ENCODE measurements at regions not wholly inside any gene's neighbourhood (a gene's known extent, or its start where the extent isn't known, plus 50 kb on each side); places are given as distances from the start of the nearest gene placed in this dataset.

DNA sequence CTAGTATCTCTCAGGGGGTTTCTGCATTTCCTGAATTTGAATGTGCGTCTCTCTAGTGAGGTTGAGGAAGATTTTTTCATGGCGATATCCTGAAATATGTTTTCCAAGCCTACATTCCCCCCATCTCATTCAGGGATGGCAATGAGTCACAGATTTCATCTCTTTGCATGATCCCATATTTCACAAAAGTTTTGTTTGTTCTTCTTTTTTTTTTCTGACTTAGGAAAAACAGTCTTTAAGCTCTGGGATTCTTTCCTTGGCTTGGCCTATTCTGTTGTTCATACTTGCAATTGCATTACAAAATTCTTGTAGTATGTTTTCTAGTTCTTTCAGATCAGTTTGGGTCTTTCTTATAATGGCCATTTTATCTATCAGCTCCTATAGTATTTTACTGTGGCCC is 136.5 kb downstream of the DSEL start:
- DNase-seq: no peak

DNA sequence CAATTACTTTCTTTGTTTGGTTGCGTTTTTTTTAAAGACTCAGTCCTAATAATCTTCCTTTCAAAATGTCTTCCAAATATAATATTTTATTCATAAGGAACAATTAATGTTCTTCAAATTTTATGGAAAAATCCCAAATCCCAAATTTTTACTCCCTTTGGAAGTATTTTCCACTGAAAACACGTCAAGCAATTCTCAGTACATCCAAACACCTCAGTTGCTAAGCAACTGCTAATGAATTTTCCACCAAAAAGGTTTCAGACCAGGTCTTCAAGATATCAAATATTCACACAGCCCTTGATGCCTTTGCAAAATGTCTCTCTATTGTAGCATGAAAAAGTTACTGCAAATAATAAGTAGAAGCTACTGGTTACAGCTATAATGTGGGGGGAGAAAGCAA is 140.1 kb downstream of the DSEL start:
- DNase-seq: no peak

DNA sequence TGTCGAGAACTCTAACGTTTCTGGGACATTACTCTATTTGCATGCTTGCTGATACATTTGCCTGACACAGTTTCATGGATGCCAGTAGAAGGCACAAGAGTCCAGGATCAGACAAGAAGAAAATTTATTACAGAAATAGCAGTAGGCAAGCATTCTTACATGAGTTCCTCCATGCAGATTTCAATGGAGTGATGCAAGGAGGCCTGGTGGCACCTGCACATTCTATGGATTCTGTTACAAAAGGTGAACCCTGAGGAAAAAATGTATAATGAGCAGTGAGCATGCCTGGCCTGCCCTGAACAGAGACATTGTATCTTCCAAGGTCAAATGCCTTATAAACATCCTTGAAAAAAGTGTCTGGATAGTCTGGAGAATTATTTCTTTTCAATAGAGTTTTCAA is 142.9 kb downstream of the DSEL start:
- no peak for DNase-seq

DNA sequence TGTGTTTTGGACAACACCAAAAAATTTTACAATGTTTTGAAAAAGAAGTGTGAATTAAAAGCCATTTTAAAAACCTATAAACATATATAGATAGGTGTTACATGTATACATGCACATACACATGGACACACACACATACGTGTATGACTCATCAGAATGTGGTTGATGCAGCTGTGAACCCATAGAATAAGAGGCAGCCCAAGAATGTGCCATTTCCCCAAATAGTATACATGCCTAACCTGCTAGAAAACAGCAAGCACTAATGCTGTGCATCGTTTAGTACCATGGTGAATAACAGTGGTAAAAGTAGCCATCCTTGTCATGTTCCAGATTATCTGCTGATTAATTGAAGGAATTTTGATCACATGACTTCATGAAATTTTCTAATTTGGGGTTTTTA is 149.0 kb downstream of the DSEL start:
- no peak for DNase-seq

DNA sequence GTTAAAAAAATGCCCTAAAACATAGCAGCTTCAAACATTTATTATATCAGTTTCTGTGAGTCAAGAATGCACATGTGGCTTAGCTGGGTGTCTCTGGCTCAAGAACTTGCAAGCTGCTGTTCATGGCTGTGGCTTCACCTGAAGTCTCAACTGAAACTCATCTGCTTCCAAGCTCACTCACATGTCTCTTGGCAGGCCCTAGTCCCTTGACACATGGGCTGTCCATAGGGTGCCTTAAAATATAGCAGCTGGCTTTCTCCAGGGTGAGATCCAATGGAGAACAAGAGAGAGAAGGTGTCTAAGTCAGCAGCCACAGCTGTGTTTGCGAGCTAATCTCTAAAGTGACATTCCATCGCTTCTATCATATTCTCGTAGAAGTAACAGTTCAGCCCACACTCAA is 152.8 kb downstream of the DSEL start:
- no peak for DNase-seq

DNA sequence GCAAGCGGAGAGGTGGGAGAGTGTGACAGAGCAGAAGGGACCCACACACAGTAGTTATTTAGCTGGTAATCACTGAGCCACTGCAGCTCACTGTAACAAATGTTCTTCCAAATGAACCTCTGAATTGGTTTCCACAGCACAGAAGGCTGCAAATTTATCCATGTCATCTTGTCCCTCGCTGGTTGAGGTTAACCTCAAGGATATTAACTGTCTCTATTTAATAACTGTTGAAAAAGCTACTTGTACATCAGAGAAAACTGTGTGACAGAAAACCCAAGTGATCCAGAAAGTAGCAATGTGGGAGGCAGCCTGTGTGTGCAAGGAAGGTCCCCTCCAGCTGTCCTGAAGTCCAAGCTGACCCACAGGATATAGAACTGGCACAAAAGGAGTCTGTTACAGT is 153.6 kb downstream of the DSEL start:
- DNase-seq: no peak

DNA sequence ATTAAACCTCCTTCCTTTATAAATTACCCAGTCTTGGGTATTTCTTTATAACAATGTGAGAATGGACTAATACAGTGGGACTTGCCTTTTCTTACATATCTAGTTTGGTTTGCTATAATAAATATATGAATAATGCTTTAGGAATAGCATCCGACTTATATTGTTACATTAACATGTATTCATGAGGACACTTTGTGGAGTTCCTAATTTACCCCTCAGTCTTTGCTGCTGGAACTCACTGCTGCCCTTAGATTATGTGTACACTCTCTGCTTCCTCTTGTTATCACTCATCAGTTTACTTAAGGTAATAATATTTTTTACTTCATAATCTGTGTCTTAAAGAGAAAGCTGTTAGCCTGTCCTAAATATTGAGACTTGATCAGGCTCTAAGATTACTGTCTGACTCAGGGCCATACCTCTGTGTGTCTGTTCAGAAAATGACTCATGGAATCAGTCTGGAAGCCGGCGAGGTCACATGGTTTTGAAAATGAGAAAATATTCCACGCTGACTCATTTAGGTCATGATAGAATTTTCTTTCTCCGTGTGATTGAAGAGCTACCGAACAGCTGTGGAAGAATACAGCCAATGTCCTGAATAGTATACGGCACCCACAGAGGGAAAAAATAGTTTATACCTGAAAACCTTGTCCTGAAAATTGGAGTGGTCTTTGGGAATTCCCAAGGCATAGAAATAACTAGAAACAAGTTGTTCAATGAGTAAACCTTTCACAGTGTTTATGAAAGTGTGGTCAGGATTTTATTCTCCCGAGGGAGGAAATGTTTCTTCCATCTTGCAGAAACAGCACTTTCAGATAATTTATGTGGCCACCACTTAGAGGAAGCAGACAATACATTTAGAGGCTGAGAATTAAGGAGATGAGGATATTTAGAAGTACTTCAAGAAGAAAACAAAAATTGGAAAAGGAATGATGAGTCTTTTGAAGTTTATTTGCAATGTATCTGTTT is 156.4 kb downstream of the DSEL start:
- no peak for DNase-seq

DNA sequence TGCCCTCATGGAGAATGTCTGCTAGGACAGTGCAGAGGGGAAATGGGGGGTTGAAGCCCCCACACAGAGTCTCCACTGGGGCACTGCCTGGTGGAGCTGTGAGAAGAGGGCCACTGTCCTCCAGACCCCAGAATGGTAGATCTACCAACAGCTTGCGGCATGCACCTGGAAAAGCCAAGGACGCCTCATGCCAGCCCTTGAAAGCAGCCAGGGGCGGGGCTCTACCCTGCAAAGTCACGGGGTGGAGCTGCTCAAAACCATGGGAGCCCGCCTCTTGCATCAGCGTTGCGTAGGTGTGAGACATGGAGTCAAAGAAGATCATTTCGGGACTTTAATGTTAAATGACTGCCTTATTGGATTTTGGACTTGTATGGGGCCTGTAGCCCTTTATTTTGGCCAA is 157.6 kb downstream of the DSEL start:
- DNase-seq: no peak

DNA sequence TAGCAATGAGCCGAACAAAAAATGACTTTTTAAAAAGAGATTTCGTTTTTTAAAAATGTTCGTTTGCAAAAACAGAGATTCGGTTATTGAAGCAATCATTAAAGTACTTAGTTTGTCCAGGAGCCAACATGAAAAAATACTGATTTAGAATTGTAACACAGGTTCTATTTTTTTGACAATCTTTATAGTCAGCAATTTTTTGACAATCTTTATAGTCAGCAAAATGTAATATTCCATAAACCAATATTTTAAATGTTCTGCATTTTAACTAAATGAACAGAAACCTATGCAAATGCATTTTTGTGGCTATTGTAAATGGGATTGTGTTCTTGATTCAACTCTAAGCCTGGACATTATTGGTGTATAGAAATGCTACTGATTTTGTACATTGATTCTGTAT is 161.8 kb downstream of the DSEL start:
- no peak for DNase-seq

DNA sequence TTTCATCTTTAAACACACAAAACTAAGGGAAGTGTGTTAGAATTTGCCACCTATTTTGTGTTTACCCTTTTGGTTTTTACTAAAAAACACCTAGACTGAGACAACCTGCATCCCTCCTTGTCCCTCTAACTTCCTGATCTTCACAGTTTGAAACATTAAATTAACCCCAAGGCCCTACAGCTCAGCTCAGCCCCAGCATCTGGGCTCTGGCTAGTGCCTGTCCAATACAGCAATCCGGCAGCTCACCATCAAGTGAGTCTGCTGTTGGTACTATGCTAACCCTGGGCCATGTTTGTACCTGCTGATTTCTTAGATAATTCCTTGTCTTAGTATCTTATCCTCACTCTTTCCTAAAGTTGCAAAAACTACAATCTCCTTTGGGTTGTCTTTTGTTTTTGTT is 162.4 kb downstream of the DSEL start:
- no peak for DNase-seq

DNA sequence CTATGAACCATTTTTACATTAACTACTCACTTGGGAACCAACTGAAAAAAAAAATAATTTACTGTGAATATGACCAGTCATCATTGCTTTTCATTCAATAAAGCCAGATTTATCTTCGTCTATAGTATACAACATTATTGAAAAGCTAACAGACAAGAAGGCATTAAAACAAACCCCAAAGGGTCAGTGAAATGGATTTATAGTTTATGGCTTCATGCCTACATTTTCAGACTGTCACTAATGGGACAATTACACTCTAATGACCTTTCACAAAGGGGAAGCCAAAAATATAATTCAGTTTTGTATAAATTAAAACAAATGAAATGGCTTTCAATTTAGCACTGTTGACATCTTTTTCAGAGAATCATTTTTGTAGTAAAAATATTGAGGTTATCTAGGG is 169.1 kb downstream of the DSEL start:
- no peak for DNase-seq

DNA sequence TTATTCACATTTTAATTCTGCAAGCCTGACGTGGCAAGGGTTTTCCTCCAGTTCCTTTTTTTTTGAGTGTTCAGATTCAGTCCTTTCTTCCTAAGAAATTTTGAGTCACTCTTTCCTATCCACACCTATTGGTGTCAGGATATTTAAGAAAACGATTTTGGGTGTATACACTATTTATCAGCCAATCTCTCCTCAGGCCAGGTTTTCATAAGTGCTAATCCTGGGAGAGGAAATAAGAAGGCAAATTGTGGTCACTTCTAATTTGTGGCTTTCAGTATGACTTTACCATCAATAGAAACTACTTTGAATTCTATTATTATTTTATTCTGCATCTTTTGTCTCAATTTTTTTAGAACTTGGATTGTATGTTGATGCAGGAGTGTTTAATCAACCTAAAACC is 174.4 kb downstream of the DSEL start:
- DNase-seq: no peak

DNA sequence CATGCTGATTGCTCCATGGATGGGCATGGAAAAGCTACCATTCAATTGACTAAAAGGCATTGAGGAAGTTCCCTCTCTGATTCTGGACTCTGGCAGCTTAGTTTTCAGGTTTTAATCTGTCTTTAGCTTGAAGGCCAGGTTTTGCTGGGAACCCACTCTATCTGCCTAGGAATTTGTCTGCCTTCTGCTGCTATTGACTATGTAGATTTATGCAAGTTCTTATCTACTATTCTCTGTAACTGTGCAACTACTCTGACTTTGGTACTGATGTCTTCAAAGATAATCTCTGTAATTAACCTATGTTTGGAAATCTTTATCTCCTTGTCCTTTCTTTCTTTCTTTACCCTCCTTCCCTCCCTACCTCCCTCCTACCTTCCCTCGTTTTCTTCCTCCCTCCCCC is 178.8 kb downstream of the DSEL start:
- no peak for DNase-seq

DNA sequence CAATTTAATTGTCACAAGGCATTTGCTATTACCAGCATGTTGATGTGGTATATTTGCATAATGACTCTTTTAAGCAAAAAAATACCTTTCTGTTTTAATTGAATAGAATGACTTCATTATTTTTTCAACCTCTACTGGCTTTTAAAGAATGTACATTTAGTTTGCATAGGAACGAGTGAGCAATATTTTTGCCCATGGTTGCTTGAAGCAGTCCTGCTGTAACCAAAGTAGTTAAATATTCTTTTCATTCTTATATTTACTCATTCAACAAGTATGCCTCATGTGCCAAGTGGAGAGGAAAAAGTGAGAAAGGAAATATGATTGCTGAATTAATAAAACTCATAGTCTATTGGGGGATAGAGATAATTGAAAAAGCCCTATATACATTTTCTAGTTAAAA is 184.7 kb downstream of the DSEL start:
- DNase-seq: no peak

DNA sequence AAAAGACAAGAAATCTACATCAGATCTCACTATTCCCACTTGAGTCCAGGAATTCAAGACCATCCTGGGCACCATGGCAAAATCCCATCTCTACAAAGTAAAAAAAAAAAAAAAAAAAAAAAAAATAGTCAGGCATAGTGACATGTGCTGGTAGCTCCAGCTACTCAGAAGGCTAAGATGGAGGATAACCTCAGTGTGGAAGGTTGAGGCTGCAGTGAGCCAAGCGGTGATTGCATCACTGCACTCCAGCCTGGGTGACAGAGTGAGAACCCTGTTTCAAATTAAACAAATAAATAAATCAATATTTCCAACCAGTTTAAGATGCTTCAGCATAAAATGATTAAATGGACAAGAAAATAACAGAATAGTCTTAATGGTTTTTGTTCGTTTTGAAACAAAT is 197.4 kb downstream of the DSEL start:
- no peak for DNase-seq

DNA sequence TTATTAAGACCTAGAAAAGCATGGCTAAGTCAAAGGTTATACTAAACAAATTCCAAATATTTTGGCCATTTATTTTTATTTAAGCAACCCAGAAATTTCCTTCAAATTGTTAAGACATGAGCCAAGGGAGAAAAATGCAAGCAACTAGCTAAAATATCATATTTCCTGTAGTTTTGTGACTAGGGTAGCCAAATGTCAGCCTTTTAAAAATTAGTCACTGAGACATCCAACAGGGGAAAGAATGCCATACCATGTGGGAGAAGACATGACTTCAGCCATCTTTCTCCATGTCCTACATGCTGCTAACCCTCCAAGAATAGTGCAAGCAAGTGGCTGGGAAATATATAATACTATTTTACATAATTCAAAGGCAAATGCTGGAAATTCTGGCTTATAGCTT is 197.9 kb downstream of the DSEL start:
- no peak for DNase-seq

DNA sequence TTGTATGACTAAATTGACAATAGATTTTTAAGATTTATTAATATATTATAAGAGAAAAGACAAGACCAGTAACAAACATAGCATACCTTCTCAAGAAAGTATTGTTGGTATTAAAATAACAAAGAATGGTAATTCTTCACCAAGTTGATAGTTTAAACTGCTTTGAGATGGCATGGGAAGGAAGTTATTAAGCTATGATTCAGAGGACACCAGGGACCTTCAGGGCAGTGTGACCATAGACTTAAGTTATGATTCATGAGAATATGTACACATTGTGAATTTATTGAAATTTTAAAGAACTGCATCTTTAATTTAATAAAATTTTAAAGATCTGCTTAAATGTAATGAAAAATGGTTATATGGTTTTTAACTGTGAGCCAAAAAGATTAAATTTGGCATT is 205.7 kb downstream of the DSEL start:
- no peak for DNase-seq

DNA sequence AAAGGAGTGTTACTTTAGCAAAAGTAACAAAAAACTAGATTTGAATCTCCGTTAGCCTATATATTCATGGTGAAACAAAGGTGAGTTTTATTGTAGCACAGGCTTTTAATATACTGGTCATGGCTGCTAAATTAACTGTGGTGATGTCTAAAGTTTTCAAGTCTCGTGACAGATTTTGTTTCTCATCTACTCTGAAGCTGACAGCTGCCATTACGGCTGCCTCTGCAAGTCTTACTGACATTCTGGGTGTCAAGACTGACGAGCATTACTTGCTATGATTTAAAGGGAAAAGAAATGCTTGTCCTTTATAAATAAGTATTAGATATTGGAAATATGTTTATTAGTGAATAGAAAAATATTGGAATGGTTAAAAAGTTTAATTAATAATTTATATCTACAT is 207.7 kb downstream of the DSEL start:
- DNase-seq: no peak

DNA sequence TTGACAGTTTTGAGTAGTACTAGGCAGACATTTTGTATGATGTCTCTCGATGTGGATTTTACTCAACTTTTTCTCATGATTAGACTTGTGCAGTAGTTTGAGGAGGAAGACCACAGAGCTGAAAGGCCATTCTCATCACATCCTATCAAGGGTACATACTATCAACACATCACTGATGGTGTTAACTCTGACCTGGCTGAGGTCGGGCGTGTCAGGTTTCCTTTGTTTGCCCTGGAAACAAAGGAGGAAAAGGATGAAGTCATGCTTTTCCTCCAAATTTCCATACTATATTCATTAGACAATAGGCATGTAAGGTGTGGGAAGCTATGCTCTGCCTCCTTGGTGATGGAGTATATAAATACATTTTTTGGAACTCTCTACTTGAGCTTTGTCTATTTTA is 211.1 kb downstream of the DSEL start:
- DNase-seq: no peak

DNA sequence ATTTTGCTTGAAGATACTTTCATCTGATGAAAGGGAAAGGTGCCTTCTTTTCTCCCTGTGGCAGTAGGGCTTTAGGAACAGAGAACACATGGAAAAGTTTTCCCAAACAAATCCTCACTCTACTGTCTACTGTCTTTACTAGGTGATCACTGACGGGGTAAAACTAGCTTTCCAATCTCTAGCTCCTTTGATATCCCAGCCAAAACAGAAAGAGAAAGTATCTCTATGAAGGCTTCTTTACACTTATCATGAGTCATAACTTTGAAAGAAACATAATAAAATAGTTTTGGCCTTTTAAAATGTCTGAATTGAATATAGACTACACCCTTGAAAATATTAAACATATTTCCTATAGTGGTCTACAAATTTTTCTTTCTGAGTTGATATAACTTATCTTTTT is 214.5 kb downstream of the DSEL start:
- no peak for DNase-seq

DNA sequence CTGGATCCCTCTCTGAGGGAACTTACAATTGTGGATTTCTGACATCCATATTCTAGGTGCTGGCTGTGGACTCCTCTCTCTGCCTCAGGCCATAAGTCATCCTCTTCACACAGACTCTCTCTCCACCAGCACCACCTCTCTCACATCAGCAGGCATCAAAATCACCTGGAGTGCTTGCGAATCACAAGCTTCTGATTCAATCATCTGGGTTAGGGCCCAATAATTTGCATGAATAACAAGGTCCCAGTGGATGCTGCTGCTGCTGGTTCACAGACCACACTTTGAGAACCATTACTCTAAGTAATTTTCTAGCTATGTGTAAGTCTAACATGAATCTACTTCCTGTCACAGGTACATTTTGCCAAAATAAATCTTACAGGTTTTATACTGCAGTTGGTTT is 214.9 kb downstream of the DSEL start:
- DNase-seq: no peak

DNA sequence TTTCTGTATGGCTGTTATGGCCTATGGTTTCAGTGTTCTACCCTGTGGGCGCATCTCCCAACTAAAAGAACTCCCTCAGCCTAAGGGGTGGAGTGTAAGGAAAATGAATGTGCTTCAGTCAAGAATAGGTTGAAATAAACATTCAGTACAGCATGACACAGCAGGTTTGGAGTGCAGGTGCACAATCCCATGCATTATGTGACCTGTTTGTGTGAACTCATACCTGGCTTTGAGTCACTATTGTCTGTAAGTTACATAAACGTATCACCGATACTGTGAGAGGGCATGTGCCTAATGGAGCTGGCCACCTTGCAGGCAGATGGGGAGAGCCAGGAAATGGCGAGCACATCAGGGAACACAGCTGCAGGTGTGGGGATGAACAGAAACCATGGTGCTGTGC is 216.0 kb downstream of the DSEL start:
- DNase-seq: no peak

DNA sequence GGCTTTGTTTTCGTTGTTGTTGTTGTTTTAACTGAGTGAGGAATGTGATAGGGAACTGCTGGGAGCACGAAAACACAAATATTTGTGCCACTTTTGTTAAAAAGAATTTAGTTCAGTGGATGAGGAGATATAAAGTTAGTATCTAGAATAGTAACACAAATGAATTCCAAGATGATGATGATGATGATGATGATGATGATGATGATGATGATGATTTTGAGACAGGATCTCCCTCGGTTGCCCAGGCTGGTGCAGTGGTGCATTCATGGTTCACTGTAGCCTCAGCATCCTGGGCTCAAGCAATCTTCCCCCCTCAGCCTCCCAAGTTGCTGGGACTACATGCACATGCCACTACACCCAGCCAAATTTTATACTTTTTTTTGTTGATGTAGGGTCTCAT is 223.7 kb downstream of the DSEL start:
- DNase-seq: no peak

DNA sequence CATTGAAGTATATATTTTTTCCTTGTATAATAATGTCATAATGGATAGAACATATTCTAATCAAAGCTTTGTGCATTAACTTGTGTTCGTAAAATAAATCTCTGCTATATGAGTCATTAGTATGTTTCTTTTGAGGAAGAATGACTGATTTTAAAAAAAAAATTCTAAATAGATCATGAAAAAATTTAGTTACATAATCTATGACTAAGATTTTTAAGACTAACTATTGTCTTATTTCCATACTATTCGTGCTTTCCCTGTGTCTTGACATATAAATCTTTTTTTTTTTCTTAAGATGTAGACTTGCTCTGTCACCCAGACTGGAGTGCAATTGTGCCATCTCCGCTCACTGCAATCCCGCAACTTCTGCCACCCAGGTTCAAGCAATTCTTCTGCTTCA is 226.1 kb downstream of the DSEL start:
- DNase-seq: no peak

DNA sequence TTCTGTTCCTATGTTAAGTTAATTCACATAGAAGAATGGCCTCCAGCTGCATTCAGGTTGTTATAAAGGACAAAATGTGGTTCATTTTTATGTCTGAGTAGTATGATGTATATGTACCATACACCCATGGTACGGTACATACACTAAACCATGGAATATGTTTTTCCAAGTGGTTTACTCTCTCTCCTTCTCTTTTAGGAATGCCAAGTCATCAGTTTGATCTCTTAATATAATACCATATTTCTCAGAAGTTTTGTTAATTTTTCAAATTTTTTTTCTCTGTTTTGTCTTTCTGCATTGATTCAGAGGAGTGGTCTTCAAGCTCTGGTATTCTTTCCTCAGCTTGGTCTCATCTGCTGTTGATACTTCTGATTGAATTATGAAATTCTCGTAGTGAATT is 230.9 kb downstream of the DSEL start:
- DNase-seq: no peak

Data from cerebellar nuclear complex (tissue), 1 donor.